ENCODE measurements at regions not wholly inside any gene's neighbourhood (a gene's known extent, or its start where the extent isn't known, plus 50 kb on each side); places are given as distances from the start of the nearest gene placed in this dataset.

GRCh38 chr14:44384093-44384492, 123.0 kb downstream of the FSCB start:
- no peak overlapping the region for H3K4me3 ChIP-seq
- no peaks in the 10 kb centered on the region for H3K36me3 ChIP-seq
- no peaks in the 10 kb centered on the region for H3K9me3 ChIP-seq
- no peak for DNase-seq (ENCODE audit: low spot score in 2 of 2)
- peaks cover 0 to 14% (median 0%) of the 10 kb centered on the region in 4 donors for H3K4me1 ChIP-seq
- TF ChIP-seq EP300 (IDR thresholded peaks at IDR 0.05) (no peak), POLR2A (IDR thresholded peaks at IDR 0.05) (no peak), CTCF (IDR thresholded peaks at IDR 0.05) (no peak)
- no peaks in the 10 kb centered on the region for H3K27me3 ChIP-seq
- WGBS, 2 donors, result 66 to 77% methylated on average over 5 of the region's 5 CpGs
- no peak overlapping the region for H3K27ac ChIP-seq

- Histone ChIP-seq H3K4me3 (no peak overlapping the region), H3K36me3 (no peaks in the 10 kb centered on the region), H3K27ac (no peak overlapping the region), H3K9me3 (no peaks in the 10 kb centered on the region), H3K4me1 (peaks cover 0 to 14% (median 0%) of the 10 kb centered on the region in 4 donors), H3K27me3 (no peaks in the 10 kb centered on the region)
- no peak for TF ChIP-seq POLR2A (IDR thresholded peaks at IDR 0.05)
- TF ChIP-seq CTCF (IDR thresholded peaks at IDR 0.05), result no peak
- no peak for TF ChIP-seq EP300 (IDR thresholded peaks at IDR 0.05)
- DNase-seq (ENCODE audit: low spot score in 2 of 2), result no peak
Measured at GRCh38 chr14:44383636-44384035, 123.4 kb downstream of the FSCB start.

- Histone ChIP-seq H3K4me3 (no peak overlapping the region), H3K27me3 (no peaks in the 10 kb centered on the region), H3K9me3 (peaks cover 0 to 16% (median 0%) of the 10 kb centered on the region in 4 donors), H3K36me3 (no peaks in the 10 kb centered on the region), H3K27ac (no peak overlapping the region), H3K4me1 (peaks cover 0 to 14% (median 0%) of the 10 kb centered on the region in 4 donors)
- TF ChIP-seq POLR2A (IDR thresholded peaks at IDR 0.05) (no peak), CTCF (IDR thresholded peaks at IDR 0.05) (no peak), EP300 (IDR thresholded peaks at IDR 0.05) (no peak)
- WGBS, 2 donors, result 57 to 64% methylated on average over 5 of the region's 5 CpGs
- no peak for DNase-seq (ENCODE audit: low spot score in 2 of 2)
Measured at GRCh38 chr14:44379292-44379977, 127.6 kb downstream of the FSCB start.

GRCh38 chr14:44374906-44375305, 132.2 kb downstream of the FSCB start:
- no peak for TF ChIP-seq POLR2A (IDR thresholded peaks at IDR 0.05)
- no peak for TF ChIP-seq CTCF (IDR thresholded peaks at IDR 0.05)
- TF ChIP-seq EP300 (IDR thresholded peaks at IDR 0.05), result no peak
- H3K36me3 ChIP-seq, result no peaks in the 10 kb centered on the region
- peaks cover 0 to 5% (median 0%) of the 10 kb centered on the region in 4 donors for H3K4me1 ChIP-seq
- no peak overlapping the region for H3K4me3 ChIP-seq
- DNase-seq (ENCODE audit: low spot score in 2 of 2), result no peak
- no peaks in the 10 kb centered on the region for H3K27me3 ChIP-seq
- H3K9me3 ChIP-seq, result peaks cover 0 to 19% (median 0%) of the 10 kb centered on the region in 4 donors
- no peak overlapping the region for H3K27ac ChIP-seq
- 86 to 97% methylated on average over 1 of the region's 1 CpG for WGBS, 2 donors

GRCh38 chr14:44372807-44373489, 134.1 kb downstream of the FSCB start:
- no peaks in the 10 kb centered on the region for H3K27me3 ChIP-seq
- no peak overlapping the region for H3K4me3 ChIP-seq
- 87 to 93% methylated on average over 1 of the region's 1 CpG for WGBS, 2 donors

More at GRCh38 chr14:44372807-44373489, 134.1 kb downstream of the FSCB start:
- Histone ChIP-seq H3K36me3 (no peaks in the 10 kb centered on the region), H3K4me1 (peaks cover 0 to 5% (median 0%) of the 10 kb centered on the region in 4 donors), H3K27ac (no peak overlapping the region), H3K9me3 (peaks cover 0 to 19% (median 0%) of the 10 kb centered on the region in 4 donors)
- no peak for DNase-seq (ENCODE audit: low spot score in 2 of 2)
- TF ChIP-seq POLR2A (IDR thresholded peaks at IDR 0.05) (no peak), EP300 (IDR thresholded peaks at IDR 0.05) (no peak), CTCF (IDR thresholded peaks at IDR 0.05) (no peak)
